ENCODE measurements at regions not wholly inside any gene's neighbourhood (a gene's known extent, or its start where the extent isn't known, plus 50 kb on each side); places are given as distances from the start of the nearest gene placed in this dataset.

DNA sequence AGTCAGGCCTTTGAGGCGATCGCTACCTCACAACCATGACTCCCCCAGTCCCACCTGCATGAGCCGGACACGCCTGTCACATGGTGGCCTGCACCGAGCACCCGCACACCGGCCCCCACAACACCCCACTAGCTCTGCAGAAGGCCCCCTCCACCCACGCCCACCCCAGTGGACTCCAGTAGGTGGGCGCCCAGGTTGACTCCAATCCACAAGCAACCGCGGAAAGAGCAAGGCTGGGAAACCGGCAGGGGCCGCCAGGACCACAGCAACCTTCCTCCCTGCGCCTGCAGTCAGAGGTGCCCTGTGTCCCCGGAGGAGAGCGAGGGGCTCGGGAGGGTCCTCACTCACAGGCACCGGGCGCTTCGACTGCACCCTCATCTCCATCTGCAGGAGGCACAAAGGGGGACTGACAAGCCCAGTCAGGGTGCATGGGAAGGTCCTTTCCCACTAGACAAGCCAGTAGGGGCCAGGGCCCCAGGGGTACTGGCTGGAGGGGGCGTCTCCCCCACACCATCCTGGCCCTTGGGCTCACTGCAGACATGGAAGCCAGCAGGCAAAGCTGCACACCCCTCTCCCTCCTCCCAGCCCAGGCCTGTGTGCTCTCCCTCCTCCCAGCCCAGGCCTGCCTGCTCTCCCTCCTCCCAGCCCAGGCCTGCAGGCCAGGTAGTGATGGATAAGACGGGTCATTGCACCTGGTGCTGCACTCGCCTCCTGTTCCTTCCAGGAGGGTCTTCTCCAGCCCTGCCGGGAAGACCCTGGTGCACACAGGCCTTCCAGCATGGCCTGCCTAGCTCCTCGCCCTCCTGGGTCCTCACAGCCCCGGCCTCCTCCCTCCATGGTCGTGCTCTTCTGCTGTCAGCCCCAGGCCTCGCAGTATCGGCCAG, 137.2 kb downstream of the DLL1 start:
- TF ChIP-seq, protein P1, sequence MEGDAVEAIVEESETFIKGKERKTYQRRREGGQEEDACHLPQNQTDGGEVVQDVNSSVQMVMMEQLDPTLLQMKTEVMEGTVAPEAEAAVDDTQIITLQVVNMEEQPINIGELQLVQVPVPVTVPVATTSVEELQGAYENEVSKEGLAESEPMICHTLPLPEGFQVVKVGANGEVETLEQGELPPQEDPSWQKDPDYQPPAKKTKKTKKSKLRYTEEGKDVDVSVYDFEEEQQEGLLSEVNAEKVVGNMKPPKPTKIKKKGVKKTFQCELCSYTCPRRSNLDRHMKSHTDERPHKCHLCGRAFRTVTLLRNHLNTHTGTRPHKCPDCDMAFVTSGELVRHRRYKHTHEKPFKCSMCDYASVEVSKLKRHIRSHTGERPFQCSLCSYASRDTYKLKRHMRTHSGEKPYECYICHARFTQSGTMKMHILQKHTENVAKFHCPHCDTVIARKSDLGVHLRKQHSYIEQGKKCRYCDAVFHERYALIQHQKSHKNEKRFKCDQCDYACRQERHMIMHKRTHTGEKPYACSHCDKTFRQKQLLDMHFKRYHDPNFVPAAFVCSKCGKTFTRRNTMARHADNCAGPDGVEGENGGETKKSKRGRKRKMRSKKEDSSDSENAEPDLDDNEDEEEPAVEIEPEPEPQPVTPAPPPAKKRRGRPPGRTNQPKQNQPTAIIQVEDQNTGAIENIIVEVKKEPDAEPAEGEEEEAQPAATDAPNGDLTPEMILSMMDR (IDR thresholded peaks at IDR 0.05; ENCODE audit: low read depth, low read length) = no peak
- TF ChIP-seq, protein P2, sequence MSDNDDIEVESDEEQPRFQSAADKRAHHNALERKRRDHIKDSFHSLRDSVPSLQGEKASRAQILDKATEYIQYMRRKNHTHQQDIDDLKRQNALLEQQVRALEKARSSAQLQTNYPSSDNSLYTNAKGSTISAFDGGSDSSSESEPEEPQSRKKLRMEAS (IDR thresholded peaks at IDR 0.05; ENCODE audit: low read depth, low read length) = no peak
